ENCODE measurements at regions not wholly inside any gene's neighbourhood (a gene's known extent, or its start where the extent isn't known, plus 50 kb on each side); places are given as distances from the start of the nearest gene placed in this dataset.

GRCh38 chr2:186044761-186045160 lies 306.2 kb downstream of the FSIP2 start:
- TF ChIP-seq POLR2A (IDR thresholded peaks at IDR 0.05) (no peak), CTCF (IDR thresholded peaks at IDR 0.05) (no peak)
